ENCODE measurements at regions not wholly inside any gene's neighbourhood (a gene's known extent, or its start where the extent isn't known, plus 50 kb on each side); places are given as distances from the start of the nearest gene placed in this dataset.
"Not testable (repeated sequence)": the region's sequence is repeated elsewhere in the genome, so short reads cannot be mapped to it uniquely, and the experiment has no call there.

DNA sequence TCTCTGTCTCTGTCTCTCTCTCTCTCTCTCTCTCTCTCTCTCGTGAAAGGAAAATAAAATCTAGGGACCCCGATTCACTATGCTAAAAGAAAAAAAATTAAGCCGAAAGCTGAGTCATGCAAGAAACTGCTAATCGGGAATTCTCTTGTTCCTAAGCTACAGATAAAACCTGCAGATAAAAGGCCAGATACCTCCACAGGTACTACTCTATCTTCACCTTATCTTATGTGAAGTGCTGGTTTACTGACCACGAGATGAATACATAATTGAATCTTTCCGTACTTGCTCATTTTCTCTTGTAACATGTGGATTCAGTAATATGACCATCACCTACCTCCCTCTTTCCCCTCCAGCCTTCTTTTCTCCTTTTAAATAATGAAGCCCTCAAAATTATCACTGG is 120.5 kb downstream of the RFX6 start:
- TF ChIP-seq, protein P1, sequence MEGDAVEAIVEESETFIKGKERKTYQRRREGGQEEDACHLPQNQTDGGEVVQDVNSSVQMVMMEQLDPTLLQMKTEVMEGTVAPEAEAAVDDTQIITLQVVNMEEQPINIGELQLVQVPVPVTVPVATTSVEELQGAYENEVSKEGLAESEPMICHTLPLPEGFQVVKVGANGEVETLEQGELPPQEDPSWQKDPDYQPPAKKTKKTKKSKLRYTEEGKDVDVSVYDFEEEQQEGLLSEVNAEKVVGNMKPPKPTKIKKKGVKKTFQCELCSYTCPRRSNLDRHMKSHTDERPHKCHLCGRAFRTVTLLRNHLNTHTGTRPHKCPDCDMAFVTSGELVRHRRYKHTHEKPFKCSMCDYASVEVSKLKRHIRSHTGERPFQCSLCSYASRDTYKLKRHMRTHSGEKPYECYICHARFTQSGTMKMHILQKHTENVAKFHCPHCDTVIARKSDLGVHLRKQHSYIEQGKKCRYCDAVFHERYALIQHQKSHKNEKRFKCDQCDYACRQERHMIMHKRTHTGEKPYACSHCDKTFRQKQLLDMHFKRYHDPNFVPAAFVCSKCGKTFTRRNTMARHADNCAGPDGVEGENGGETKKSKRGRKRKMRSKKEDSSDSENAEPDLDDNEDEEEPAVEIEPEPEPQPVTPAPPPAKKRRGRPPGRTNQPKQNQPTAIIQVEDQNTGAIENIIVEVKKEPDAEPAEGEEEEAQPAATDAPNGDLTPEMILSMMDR (IDR thresholded peaks at IDR 0.05), result no peak
- no peak for TF ChIP-seq ZFX (IDR thresholded peaks at IDR 0.05; ENCODE audit: borderline replicate concordance)
- no peak overlapping the region for H3K27ac ChIP-seq

DNA sequence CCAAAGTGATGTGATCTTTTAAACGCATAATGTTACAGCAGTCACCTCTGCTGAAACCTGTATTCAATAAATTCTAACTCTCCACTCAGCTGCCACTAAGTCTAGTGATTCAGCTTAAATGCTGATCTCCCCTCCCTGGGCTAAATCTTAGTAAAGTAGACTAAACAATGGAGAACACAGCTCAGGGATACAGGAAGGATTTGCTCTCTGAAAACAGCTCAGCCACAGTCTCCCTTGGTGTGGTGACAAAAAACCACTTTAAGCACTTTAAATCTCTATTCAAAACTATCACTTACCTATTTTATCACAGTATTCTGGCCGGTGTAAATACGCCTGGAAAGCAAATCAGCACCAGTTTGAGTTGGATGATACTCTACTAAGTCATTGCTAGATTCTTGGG is 130.6 kb downstream of the RFX6 start:
- no peak for TF ChIP-seq ZFX (IDR thresholded peaks at IDR 0.05; ENCODE audit: borderline replicate concordance)
- TF ChIP-seq, protein P1 (IDR thresholded peaks at IDR 0.05), result no peak
- no peak overlapping the region for H3K27ac ChIP-seq

DNA sequence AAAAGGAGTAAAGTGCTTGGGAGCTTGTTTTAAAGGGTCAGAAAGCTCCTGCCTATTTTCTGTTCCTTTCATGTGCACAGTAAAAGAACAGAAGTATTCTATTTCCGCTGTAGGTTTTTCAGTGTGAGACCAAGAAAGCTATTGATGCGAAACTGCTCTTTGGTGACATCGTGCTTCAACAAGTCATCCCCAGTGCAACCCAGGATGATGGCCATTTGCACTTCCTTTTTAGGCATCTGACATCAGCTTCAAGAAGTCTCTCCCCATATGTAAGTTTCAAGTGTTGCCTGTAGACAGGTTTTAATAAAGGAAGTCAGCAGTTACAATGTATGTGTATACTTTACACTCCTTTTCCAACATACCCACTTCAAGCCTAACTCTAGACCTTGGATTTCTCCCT is 131.6 kb downstream of the RFX6 start:
- H3K27ac ChIP-seq, result no peak overlapping the region

DNA sequence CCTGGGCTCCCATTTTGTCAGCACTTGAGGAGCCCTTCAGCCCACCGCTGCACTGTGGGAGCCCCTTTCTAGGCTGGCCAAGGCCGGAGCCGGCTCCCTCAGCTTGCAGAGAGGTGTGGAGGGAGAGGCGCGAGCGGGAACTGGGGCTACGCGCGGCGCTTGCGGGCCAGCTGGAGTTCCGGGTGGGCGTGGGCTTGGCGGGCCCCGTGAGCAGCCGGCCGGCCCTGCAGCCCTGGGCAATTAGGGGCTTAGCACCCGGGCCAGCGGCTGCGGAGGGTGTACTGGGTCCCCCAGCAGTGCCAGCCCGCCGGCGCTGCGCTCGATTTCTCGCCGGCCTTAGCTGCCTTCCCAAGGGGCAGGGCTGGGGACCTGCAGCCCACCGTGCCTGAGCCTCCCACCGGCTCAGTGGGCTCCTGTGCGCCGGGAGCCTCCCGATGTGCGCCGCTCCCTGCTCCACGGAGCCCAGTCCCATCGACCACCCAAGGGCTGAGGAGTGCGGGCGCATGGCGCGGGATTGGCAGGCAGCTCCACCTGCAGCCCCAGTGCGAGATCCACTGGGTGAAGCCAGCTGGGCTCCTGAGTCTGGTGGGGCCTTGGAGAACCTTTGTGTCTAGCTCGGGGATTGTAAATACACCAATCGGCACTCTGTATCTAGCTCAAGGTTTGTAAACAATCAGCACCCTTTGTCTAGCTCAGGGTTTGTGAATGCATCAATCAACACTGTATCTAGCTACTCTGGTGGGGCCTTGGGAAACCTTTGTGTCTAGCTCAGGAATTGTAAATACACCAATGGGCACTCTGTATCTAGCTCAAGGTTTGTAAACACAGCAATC is 137.8 kb downstream of the RFX6 start:
- H3K27ac ChIP-seq, result not testable (repeated sequence)

More for the DNA sequence above, 131.6 kb downstream of the RFX6 start:
- TF ChIP-seq ZFX (IDR thresholded peaks at IDR 0.05; ENCODE audit: borderline replicate concordance), result no peak
- TF ChIP-seq, protein P1 (IDR thresholded peaks at IDR 0.05), result no peak

DNA sequence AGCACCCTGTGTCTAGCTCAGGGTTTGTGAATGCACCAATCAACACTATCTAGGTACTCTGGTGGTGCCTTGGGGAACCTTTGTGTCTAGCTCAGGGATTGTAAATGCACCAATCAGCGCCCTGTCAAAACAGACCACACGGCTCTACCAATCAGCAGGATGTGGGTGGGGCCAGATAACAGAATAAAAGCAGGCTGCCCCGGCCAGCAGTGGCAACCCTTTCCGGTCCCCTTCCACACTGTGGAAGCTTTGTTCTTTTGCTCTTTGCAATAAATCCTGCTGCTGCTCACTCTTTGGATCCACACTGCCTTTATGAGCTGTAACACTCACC is 138.4 kb downstream of the RFX6 start:
- H3K27ac ChIP-seq, result not testable (repeated sequence)

DNA sequence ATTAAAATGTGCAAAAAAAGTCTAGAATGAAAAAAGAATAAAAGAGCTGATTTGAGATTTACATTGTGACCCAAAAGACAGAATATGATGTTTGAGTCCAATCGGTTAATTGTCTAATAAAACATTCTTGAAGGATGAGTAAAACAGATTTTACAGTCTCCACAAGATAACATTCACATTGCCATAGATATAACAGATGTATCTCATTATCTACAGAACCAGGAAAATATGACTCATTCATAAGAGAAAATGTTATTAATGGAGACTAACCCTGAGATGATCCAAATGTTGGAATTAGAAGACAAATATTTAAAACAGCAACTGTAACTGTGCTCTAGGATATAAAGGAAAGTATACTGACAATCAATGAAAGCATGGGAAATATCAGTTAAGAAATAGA is 141.7 kb downstream of the RFX6 start:
- H3K27ac ChIP-seq, result no peak overlapping the region
- TF ChIP-seq ZFX (IDR thresholded peaks at IDR 0.05; ENCODE audit: borderline replicate concordance), result no peak
- TF ChIP-seq, protein P1 (IDR thresholded peaks at IDR 0.05), result no peak

DNA sequence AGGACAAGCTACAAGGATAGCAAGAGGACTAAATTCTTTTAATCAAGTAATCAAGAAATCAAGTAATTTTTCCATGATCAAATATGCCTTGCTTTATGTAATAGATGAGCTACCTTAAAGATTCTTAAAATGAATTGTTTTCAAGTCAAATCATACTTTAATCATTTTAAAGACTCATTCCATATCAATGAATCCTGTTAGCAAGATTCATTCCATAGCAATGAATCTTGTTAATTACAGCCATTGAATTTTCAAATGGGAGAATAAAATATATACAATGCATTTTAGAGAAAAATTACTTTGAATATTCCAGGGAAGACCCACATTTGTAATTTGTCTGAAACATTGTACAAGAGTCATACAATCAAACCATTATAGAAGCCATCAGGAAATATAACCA is 145.7 kb downstream of the RFX6 start:
- H3K27ac ChIP-seq, result no peak overlapping the region
- TF ChIP-seq, protein P1 (IDR thresholded peaks at IDR 0.05), result no peak
- TF ChIP-seq ZFX (IDR thresholded peaks at IDR 0.05; ENCODE audit: borderline replicate concordance), result no peak

DNA sequence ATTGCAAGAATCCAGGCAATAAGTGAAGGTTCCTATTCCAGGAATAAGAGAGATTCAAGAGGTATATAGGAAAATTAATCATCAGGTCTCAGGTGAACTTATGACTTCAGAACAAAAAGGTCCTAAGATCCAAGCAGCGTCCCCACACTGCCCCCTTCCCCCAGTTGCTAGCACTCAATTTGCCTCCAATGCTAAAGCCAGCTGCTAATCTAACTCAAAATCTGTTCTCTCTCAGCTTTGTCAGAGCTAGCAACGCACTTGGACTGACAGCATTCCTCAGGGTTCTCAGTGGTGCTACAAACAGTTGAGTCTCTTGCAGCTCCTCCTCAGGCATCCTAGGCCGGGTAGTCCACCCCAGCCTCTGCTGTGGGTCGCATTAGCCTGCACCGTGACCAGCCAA is 148.3 kb downstream of the RFX6 start:
- no peak overlapping the region for H3K27ac ChIP-seq
- TF ChIP-seq, protein P1 (IDR thresholded peaks at IDR 0.05), result no peak
- TF ChIP-seq ZFX (IDR thresholded peaks at IDR 0.05; ENCODE audit: borderline replicate concordance), result no peak

Data from 22Rv1 (cell line).